ENCODE measurements at regions not wholly inside any gene's neighbourhood (a gene's known extent, or its start where the extent isn't known, plus 50 kb on each side); places are given as distances from the start of the nearest gene placed in this dataset.

DNA sequence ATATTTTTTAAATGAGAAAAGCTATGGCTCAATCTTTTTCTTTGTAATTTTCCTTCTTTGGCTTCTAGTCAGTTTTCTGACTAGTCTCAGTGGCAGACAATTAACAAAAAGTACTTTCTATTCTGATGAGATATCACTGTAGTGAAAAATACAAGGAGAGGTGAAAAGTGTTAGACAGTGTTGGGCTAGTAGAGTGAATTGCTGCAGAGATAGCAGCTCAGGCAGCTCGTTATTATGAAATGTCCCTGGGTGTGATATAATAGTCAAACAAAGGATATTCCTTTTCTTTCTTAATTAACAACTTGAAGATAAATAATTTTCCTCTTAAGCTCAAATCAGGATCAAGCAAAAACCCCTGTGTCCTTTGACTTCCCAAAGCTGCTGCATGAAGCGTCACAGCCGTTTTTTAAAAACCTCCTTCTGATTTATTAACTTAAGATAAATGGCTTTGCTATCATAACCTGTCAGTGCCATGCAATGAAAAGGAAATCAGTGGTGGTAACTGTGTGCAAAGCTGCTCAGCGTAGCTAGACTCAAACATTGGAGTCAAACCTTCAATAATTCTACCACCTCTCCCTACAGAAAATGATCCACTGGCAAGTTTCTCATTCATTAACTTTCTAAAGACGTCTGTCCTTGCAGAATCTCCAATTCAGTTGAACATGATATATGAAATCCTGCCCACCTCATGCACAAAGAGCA, 646.6 kb upstream of the PTBP2 start:
- Histone ChIP-seq H3K4me1 (ENCODE audit: insufficient read depth) (no peaks in the 10 kb centered on the region), H3K9me3 (no peaks in the 10 kb centered on the region), H3K4me3 (no peak overlapping the region), H3K27me3 (no peaks in the 10 kb centered on the region), H3K36me3 (no peaks in the 10 kb centered on the region), H3K27ac (no peak overlapping the region)
- DNase-seq: no peak
- intact Hi-C loops (cut with DNase I): no loop called here
- 22 to 28% (median 22%) methylated on average over 5 of the region's 5 CpGs for WGBS, 3 donors
- TF ChIP-seq POLR2A (IDR thresholded peaks at IDR 0.05) (no peak), EP300 (IDR thresholded peaks at IDR 0.05) (no peak)
- TF ChIP-seq, protein P1, sequence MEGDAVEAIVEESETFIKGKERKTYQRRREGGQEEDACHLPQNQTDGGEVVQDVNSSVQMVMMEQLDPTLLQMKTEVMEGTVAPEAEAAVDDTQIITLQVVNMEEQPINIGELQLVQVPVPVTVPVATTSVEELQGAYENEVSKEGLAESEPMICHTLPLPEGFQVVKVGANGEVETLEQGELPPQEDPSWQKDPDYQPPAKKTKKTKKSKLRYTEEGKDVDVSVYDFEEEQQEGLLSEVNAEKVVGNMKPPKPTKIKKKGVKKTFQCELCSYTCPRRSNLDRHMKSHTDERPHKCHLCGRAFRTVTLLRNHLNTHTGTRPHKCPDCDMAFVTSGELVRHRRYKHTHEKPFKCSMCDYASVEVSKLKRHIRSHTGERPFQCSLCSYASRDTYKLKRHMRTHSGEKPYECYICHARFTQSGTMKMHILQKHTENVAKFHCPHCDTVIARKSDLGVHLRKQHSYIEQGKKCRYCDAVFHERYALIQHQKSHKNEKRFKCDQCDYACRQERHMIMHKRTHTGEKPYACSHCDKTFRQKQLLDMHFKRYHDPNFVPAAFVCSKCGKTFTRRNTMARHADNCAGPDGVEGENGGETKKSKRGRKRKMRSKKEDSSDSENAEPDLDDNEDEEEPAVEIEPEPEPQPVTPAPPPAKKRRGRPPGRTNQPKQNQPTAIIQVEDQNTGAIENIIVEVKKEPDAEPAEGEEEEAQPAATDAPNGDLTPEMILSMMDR (IDR thresholded peaks at IDR 0.05): no peak

DNA sequence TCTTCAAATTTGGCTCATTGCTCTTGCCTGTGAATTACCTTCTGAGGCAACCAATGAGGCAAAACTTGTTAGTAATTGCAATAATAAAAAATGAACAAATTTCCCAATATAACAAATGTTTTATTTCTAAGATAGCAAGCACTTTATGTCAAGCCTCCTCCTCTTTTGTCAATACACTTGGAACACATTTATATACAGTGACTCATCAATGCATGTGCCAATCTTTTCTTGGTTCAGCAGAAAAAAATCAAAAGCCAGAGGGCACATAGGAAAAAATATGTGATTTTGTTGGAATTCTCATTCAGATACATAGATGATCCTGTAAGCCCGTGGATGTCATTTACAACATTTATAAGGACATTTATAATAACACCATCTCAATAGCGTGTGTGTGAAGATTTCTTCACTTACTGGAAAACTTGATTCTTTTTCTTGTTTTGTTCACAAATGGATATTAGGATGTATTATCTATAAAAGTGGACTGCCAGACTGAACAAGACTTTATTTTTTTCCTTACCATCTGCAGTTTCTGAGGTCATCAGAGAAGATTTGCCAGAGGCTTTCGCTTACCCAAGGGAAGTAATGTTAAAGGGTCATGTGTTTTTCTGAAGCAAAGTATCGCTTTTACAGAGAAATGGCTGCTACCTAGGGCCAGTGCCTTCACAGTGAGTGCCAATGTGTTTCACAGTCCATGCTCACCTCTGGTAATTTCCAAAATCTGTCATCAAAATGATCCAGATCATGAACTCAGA, 645.7 kb upstream of the PTBP2 start:
- Histone ChIP-seq H3K9me3 (no peaks in the 10 kb centered on the region), H3K36me3 (no peaks in the 10 kb centered on the region), H3K4me1 (ENCODE audit: insufficient read depth) (no peaks in the 10 kb centered on the region), H3K27ac (no peak overlapping the region), H3K4me3 (no peak overlapping the region), H3K27me3 (no peaks in the 10 kb centered on the region)
- DNase-seq: no peak
- WGBS, 3 donors: 51 to 54% (median 53%) methylated on average over 4 of the region's 4 CpGs
- intact Hi-C loops (cut with DNase I): no loop called here
- TF ChIP-seq, protein P1 (IDR thresholded peaks at IDR 0.05): no peak
- TF ChIP-seq EP300 (IDR thresholded peaks at IDR 0.05) (no peak), POLR2A (IDR thresholded peaks at IDR 0.05) (no peak)

DNA sequence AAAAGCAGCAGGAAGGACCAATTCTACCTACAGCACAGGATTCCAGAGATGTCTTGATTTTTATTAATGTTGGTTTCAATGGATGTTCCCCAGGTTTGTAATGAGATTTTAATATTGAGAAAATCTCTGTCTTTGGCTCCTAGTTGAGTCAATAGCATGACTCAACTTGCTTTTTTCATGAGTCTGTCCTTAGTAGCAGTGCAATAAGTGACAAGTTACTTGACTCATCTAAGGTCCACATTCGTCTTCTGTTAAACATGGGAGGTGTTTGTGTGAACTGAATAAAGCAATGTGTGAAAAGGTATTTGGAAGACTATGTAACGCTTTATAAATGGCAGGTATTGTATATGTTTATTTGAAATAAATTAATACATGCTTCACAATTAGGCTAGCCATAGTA, 645.0 kb upstream of the PTBP2 start:
- no peaks in the 10 kb centered on the region for H3K27me3 ChIP-seq
- WGBS, 3 donors: 85 to 88% (median 85%) methylated on average over 2 of the region's 2 CpGs
- no peak overlapping the region for H3K4me3 ChIP-seq
- H3K4me1 ChIP-seq (ENCODE audit: insufficient read depth): no peaks in the 10 kb centered on the region
- TF ChIP-seq POLR2A (IDR thresholded peaks at IDR 0.05) (no peak), EP300 (IDR thresholded peaks at IDR 0.05) (no peak)
- TF ChIP-seq, protein P1 (IDR thresholded peaks at IDR 0.05): no peak
- no peaks in the 10 kb centered on the region for H3K9me3 ChIP-seq
- DNase-seq: no peak
- intact Hi-C loops (cut with DNase I): no loop called here
- no peak overlapping the region for H3K27ac ChIP-seq
- no peaks in the 10 kb centered on the region for H3K36me3 ChIP-seq

- TF ChIP-seq POLR2A (IDR thresholded peaks at IDR 0.05) (no peak), EP300 (IDR thresholded peaks at IDR 0.05) (no peak)
- TF ChIP-seq, protein P1 (IDR thresholded peaks at IDR 0.05): no peak
- WGBS, 3 donors: 76 to 92% (median 76%) methylated on average over 1 of the region's 1 CpG
- intact Hi-C loops (cut with DNase I): no loop called here
- Histone ChIP-seq H3K36me3 (no peaks in the 10 kb centered on the region), H3K27me3 (no peaks in the 10 kb centered on the region), H3K4me1 (ENCODE audit: insufficient read depth) (no peaks in the 10 kb centered on the region), H3K4me3 (no peak overlapping the region), H3K27ac (no peak overlapping the region), H3K9me3 (no peaks in the 10 kb centered on the region)
- DNase-seq: no peak
Observed at GRCh38 chr1:96079581-96079980, 642.0 kb upstream of the PTBP2 start.
